NCI-H146 (cell line): ENCODE measurements at regions not wholly inside any gene's neighbourhood (a gene's known extent, or its start where the extent isn't known, plus 50 kb on each side); places are given as distances from the start of the nearest gene placed in this dataset.

Experiments used
- DNase-seq: peaks from one replicate; lab custom pipeline; 2025; lab: John Stamatoyannopoulos, UW

DNA sequence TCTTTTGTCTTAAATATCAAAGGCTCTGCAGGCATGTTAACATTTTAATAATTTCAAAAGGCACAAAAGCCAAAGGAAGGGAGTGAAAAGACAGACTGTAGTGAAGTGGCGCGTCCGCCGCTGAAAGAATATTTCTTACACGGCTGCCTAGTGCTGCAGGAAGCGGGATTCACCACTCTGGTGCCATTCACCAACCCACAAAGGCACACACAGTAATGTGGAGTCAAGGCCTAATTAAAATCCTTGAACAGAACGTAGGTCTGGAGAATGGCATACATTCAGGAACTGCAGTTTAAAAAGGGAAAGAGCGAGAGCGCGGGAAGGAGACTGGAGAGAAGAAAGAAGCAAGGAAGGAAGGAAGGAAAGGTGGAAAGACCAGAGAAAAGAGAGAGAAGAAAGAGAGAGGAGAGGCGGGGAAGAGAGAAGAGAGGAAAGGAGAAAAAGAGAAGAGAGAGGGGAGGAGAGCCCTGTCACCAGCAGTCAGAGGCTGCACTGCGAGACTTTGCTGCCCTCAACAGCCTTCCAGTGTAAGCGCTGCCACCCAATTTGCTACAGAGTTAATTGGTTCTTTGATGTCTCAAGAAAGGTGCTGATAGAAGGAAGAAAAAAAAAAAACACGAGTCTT, 554.0 kb downstream of the MDFIC start:
- no peak for DNase-seq

DNA sequence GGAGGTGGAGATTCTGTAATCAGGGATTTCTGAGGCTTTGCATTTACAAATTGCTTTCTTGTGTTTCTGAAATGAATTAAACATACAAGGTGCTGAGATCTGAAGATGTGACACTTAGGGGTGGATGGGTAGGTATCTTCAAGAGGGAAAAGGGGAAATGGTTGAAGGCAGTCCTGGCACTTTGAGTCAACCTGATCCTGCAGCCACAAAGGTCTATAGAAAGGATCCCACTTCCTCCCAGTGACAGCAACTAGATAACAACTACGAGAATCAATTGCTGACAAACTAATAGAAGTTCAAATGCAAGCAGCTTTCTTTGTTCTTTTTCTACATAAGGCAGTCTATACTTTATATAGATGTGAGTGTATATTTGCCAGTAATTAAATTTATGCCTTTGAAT, 553.3 kb downstream of the MDFIC start:
- DNase-seq = no peak

DNA sequence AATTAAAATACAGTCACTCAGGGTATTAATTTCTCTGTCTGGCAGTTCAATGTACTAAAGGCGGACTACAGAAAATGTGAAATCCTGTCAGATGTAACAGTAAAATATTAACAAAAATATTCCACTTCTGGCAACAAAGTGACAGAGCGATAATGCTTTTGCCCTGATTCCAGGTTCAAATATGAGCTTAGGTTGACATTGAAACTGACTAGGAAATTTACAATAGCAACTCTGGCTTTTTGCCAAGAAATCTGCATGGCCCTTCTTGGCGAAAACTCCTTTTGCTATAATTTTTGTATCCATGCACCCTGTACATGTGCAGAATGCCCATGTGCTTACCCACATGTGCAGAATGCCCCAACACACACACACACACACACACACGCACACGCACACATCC, 552.2 kb downstream of the MDFIC start:
- no peak for DNase-seq

DNA sequence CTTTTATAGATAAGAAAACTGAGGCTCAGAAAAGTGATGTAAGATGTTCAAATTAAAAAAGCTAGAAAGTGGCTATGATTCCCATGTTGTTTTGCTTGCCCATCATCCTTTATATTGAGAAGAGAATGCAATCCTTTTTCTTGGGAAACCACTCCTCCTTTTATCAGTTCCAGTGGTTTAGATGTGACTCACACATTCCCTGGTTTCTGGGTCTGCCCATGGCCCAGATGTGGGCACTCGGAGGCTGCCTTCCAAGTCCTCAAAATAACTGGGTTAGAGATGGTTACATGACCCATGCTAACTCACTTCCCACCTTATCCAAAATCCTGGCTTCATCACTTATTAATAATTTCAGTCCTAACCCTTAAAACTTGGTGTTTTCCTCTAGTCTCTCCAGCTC, 550.0 kb downstream of the MDFIC start:
- no peak for DNase-seq

DNA sequence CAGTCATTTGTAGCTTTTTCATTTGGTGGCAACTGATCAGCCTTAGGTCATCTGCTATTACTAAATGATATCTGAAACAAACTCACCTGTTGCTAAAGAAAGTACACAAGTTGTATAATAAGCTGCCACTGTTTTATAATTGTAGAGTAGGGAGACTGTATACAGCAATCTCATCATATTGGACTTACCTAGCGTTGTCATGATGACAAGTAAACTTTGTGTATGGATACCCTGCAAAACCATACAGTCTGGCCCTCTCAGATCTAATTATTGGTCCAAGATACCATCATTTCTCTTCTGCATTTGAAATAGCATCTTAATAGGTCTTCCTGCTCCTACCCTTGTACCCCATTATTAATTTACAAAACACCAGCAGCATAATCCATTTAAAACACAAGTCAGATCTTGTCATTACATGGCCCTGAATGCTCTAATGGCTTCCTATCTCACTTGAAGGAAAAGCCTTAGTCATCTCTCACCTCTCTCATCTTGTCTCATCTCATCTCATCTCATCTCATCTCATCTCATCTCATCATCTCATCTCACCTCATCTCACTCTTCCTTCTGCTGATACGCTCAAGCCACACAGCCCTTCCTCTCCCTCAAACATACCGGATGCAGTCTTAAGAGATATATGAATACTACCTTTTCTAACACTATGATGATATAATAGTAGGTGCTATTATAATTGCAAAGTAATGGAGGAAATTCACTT, 540.6 kb downstream of the MDFIC start:
- no peak for DNase-seq

DNA sequence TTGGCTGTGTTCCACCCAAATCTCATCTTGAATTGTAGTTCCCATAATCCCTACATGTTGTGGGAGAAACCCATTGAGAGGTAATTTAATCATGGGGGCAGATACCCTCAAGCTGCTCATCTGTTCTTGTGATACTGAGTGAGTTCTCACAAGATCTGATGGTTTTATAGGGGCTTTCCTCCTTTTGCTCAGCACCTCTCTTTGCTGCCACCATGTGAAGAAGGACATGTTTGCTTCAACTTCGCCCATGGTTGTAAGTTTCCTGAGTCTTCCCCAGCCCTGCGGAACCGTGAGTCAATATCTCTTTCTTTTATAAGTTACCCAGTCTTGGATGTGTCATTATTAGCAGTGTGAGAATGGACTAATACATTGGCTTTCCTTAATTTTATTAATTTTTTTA, 527.8 kb downstream of the MDFIC start:
- DNase-seq = no peak

DNA sequence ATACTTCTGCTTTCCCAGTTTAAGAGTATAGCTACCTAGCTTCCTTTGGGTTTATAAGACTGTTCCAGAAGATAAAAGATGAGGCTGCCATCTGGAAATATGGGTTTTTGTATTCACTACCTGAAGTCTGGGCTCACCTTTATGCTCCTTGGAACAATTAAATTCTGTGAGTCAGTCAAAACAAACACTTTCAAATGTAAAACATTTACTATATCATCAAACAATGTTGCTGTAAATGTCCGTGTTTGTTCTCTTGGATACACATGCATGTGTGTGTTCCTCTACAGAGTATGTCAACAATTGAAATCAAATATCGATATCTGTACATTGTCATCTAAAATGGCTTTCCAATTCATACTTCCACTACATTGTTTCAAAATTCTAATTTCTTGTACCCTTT, 525.6 kb downstream of the MDFIC start:
- no peak for DNase-seq

DNA sequence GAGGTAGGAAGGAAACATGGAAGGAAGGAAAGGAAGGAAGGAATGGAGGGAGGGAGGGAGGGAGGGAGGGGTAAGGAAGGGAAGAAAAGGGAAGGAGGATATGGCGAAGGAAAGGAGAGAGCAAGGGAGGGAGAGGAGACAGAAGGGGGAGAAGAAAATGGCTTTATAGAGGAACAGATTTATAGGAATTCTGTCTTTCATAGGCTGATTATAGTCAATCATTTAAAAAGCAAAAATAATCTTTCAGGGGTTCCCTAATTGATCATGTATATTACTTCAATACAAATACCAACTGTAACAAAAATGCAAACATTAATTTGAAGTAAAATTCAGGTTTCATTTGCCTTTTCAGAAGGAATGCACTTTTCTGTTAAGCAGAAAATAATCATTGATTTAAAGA, 519.1 kb downstream of the MDFIC start:
- DNase-seq = no peak

DNA sequence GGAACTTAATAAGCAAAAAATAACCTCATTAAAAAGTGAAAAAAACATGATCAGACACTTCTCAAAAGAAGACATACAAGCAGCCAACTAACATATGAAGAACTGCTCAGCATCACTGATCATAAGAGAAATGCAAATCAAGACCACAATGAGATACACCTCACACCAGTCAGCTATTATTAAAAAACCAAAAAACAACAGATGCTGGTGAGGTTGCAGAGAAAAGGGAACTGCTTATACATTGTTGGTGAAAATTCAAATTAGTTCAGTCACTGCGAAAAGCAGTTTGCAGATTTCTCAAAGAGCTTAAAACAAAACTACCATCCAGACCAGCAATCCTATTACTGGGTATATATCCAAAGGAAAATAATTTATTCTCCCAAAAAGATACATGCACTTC, 513.3 kb downstream of the MDFIC start:
- DNase-seq = no peak

DNA sequence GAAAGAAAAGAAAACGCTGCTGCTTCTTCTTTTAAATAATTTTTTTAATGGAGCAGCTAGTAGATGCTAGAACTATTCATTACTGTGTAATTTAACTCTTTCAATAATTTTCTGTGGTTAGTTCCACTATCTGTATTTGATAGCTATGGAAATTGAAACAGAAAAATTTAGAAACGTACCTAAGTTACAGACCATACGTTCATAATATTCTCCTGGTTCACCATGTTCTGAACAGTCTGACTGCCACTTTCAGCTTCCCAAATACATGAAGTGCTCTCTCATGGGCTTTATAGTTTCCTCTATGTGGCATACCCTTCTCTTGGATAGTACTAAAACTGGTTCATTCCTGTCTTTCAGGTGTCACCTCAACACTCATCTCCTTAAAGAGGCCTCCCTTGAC, 508.0 kb downstream of the MDFIC start:
- DNase-seq = no peak

DNA sequence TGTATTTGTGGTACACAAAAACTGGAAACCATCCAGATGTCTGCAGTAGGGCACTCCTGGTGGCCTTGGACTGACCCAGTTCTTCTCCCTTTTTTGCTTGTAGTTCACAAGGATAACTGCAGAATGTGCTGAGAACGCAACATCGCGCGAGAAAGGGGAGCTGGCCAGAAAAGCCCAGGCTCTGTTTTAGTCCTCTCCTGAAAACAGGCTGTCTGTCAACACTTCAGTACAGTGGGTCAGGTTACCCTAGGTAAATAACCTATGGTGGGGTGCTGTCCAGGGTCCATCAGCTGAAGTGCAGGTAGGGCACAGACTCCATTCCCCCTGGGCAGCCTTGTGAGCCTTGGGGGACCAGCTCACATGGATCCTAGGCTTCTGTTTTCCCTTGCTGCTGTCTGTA, 495.8 kb downstream of the MDFIC start:
- no peak for DNase-seq

DNA sequence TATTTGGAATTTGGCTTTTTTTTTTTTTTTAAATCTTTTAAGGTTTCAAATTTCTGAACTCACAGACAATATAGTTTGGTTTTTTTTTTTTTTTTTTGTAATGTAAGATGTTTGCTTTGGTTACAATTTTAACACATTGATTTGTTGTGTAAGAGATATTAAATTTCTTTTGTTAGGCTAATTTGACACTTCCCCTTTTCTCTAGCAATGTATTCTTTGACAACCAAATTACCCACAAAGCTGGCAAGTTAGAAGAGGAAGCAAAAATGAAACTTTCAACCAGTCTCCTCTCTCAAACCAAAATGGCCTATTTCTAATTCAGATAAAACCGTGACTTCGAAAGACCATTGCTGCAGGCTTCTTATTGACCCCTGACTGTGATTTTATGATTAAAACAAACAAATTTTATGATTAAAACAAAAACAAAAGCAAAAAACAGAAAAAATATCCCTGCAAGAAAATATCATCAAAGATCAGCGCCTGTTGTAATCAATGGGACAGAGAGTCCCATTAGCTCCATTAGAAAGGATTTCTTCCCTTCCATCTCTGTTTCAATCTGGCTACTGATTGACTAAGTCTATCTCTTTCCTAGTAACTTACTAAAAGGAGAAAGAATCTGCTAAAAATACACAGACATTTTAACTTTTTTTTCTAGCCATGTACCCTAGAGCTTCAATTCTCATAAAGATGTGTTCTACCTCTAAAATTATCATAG, 489.2 kb downstream of the MDFIC start:
- DNase-seq = no peak

DNA sequence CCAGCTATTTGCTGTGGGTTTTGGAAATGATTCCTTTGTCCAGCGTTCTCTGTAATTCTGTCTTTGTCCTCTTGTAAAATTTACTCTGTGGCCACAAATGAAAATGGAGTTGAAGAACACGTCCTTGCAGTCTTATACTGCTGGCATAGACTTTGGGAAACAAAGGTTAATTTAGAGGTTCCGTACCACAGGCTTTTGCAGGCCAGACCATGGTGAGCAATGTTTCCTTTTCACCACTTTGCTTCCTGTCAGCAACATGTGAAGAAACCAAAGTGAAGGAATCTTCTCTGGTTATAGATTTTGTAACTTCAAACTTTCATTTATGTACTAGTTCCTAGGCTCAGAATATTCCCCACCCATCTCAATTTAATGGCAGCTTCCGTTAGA, 488.5 kb downstream of the MDFIC start:
- no peak for DNase-seq

DNA sequence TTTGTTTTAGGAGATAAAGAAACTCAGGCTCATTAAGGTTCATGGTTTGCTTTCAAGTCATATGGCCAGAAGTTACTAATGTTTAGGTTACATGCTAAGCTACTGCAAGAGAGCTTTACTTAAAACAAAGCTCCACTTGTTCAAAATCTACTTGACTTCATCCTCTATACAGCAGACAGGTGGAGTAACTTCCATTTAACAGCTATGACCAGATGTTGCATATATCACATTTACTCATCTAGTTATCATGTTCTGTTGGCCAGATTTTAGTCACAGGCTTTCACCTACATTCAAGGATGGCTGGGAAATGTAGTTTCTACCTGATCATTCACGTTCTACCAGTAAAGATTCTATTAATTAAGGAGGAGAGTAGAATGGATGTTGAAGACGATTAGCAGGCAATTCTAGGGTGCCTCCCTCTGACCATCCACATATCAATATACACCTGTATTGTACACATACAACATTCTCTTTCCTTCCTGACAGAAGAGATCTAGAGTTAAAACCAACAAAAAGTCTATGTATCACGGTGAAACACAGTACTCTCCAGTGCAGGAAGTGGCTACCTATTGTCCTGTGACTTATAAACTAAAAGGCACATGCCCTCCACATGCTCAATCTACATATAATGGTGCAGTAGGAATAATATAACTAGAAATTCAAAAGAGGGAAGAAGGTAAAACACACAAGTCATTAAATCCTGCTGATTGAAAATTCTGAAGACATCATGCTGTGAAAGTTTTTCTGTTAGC, 488.0 kb downstream of the MDFIC start:
- DNase-seq = no peak

DNA sequence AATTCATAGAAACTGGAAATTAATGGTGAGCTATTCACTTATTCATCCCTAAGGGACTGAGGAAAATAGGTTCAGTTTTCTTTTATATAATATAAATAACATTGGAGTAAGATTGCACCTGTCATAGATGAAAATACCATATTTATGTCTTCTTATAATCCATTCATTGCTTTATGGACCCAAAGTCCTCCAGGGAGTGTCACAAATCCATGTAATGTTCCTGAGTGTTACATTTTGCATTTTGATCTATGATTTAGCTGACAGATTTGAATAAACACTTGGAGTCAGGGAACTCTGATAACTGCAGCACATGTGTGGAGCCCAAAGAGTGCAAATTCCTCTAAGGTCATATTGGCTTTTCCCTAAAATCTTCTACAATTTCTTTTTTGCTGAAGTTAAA, 484.3 kb downstream of the MDFIC start:
- no peak for DNase-seq

DNA sequence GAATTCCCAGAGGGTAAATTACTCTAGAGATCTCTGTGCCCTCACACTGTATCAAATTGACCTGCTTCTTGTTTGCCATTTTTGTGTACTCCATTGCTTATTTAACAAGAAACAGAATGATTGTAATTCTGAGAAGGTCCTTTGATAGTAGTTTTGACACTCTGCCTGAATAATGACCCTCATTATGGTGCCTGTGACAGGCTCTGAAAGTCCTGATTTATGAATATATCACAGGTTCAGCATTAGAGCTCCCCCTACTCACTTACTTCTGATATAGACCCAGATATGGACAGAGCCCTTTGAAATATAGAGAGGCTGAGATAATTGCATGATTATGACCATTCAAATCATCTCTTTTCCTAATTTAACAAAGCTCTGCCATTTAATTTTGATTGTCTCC, 465.2 kb downstream of the MDFIC start:
- no peak for DNase-seq

DNA sequence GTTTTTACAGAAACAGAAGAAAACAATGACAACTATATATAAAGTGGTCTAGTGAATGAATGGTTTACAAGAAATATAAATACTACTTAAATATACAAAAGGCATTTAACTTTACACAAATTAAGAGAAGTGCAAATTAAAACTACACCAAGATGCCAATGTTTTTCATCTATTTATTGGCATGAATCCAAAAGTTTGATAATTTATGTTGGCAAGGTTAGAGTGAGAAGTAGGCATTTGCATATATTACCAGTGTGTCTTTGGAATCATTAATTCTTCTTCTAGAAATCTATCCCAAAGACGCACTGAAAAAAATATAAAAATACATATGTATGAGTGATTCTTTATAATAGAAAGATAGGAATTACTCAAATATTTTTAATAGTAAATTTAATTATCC, 457.4 kb downstream of the MDFIC start:
- no peak for DNase-seq

DNA sequence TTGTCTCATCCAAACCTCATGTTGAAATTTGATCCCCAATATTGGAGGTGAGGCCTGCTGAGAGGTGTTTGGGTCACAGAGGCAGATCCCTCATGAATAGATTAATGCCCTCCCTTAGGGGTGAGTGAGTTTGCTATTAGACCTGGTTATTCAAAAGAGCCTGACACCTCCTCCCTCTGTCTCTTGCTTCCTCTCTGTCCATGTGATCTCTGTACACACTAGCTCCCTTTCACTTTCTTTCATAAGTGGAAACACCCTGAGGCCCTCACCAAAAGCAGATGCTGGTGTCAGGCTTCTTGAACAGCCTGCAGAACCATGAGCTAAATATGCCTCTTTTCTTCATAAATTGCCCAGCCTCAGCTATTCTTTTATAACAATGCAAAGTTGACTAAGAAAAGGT, 447.1 kb downstream of the MDFIC start:
- DNase-seq = no peak

DNA sequence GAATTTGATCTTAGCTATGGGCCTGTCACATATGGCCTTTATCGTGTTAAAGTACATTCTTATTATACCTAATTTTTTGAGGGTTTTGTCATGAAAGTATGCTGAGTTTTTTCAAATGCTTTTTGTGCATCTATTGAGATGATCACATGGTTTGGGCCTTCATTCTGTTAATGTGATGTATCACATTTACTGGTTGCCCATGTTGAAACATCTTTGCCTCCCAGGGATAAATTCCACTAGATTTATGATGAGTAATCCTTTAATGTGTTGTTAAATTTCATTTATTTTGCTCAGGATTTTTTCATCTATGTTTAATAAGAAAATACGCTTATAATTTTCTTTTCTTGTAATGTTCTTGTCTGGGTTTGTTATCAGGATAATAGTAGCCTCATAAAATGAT, 442.0 kb downstream of the MDFIC start:
- DNase-seq = no peak

DNA sequence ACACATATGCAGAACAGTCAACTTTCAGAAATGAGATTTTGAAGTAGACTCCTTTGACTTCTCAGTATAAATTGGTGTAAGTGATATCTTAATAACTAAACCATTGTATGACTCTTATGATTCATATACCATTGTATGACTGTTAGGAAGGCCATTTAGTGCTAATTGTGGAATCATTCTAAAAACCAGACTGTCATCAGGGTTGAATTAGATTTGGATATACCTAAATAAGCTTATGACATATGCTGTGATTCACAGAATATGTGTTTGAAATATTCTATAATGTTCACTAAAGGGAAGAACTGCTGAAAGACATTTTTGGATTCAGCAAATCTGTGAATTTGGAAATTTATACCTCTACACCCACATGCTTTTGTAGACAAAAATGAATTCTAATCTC, 438.1 kb downstream of the MDFIC start:
- no peak for DNase-seq

DNA sequence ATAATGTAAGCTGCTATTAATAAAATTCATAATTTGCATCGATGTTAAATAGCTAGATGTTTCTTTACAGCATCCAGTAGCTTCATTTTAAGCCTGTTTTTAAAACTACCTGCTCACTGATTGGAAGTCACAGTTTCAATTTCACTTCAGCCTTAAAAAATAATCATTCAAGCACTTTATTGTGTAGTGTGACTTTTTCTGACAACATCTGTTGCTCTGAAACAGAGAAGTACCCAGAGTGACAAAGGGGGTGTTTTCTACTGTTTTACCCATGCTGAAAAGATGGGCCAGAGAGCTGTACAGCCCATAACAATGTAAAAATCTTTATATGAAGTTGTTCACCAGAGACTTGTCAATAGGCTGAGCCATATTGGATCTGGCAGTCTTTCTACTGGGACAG, 437.2 kb downstream of the MDFIC start:
- no peak for DNase-seq

DNA sequence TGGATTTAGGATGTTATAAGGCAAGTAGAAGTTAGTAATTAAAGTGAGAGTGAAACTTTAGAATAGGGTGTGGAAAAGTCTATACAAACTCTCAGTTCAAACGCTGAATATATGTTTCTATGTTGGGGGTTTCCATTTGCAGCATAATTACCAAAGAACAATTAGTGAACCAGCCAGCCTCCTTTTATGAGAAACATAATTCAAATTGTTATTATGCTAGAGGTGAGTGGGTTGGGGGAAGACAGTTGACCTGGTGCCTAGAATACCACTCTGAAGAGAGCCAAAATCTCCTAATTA, 435.8 kb downstream of the MDFIC start:
- DNase-seq = no peak
